MG63 (cell line): ENCODE measurements at regions not wholly inside any gene's neighbourhood (a gene's known extent, or its start where the extent isn't known, plus 50 kb on each side); places are given as distances from the start of the nearest gene placed in this dataset.

Experiments
- DNase-seq: peaks from one replicate; pipeline ENCODE4 v3.0.0-alpha.2; 2020
- H3K27me3 ChIP-seq: fragments of 250-450 bp; sonication (Bioruptor Pico); 2 replicates; pipeline ENCODE4 v1.5.1; 2020; ENCODE audit warnings: mild to moderate bottlenecking, moderate library complexity
- H3K36me3 ChIP-seq: fragments of 250-450 bp; sonication (Bioruptor Pico); 2 replicates; pipeline ENCODE4 v1.5.1; 2020; ENCODE audit warnings: mild to moderate bottlenecking, moderate library complexity
- H3K4me3 ChIP-seq: fragments of 250-450 bp; sonication (Bioruptor Pico); 2 replicates; pipeline ENCODE4 v1.5.1; 2020; ENCODE audit warnings: mild to moderate bottlenecking, moderate library complexity
- H3K9me3 ChIP-seq: fragments of 250-450 bp; sonication (Bioruptor Pico); 2 replicates; pipeline ENCODE4 v1.5.1; 2020; ENCODE audit warnings: mild to moderate bottlenecking, moderate library complexity

- Histone ChIP-seq H3K36me3 (no peaks in the 10 kb centered on the region), H3K4me3 (no peak overlapping the region), H3K27me3 (no peaks in the 10 kb centered on the region), H3K9me3 (peaks cover 13% of the 10 kb centered on the region)
- no peak for DNase-seq
Observed at GRCh38 chr5:33260098-33260497, 180.7 kb upstream of the TARS1 start.

- H3K36me3 ChIP-seq: no peaks in the 10 kb centered on the region
- H3K27me3 ChIP-seq: no peaks in the 10 kb centered on the region
- H3K9me3 ChIP-seq: peaks cover 13% of the 10 kb centered on the region
- no peak overlapping the region for H3K4me3 ChIP-seq
- DNase-seq: peak; percentile 1
Observed at GRCh38 chr5:33261305-33261704, 179.5 kb upstream of the TARS1 start.

GRCh38 chr5:33261747-33262146 is 179.0 kb upstream of the TARS1 start:
- H3K4me3 ChIP-seq: no peak overlapping the region
- DNase-seq: no peak
- no peaks in the 10 kb centered on the region for H3K27me3 ChIP-seq
- no peaks in the 10 kb centered on the region for H3K36me3 ChIP-seq
- H3K9me3 ChIP-seq: peaks cover 13% of the 10 kb centered on the region

GRCh38 chr5:33267801-33268200 is 173.0 kb upstream of the TARS1 start:
- Histone ChIP-seq H3K27me3 (no peaks in the 10 kb centered on the region), H3K36me3 (no peaks in the 10 kb centered on the region), H3K9me3 (peaks cover 8% of the 10 kb centered on the region), H3K4me3 (no peak overlapping the region)
- no peak for DNase-seq

GRCh38 chr5:33268374-33268773 is 172.4 kb upstream of the TARS1 start:
- no peaks in the 10 kb centered on the region for H3K27me3 ChIP-seq
- H3K4me3 ChIP-seq: no peak overlapping the region
- H3K9me3 ChIP-seq: peaks cover 8% of the 10 kb centered on the region; the same call in 1 of the 2 replicates
- no peak for DNase-seq
- no peaks in the 10 kb centered on the region for H3K36me3 ChIP-seq

GRCh38 chr5:33270671-33271070 is 170.1 kb upstream of the TARS1 start:
- Histone ChIP-seq H3K27me3 (no peaks in the 10 kb centered on the region), H3K9me3 (no peaks in the 10 kb centered on the region; the same call in 1 of the 2 replicates)

GRCh38 chr5:33271606-33272005 is 169.2 kb upstream of the TARS1 start:
- Histone ChIP-seq H3K4me3 (no peak overlapping the region), H3K36me3 (no peaks in the 10 kb centered on the region), H3K27me3 (no peaks in the 10 kb centered on the region), H3K9me3 (no peaks in the 10 kb centered on the region; the same call in 1 of the 2 replicates)
- no peak for DNase-seq

More at GRCh38 chr5:33270671-33271070, 170.1 kb upstream of the TARS1 start:
- Histone ChIP-seq H3K36me3 (no peaks in the 10 kb centered on the region), H3K4me3 (no peak overlapping the region)
- DNase-seq: no peak

- Histone ChIP-seq H3K4me3 (no peak overlapping the region), H3K9me3 (no peaks in the 10 kb centered on the region; the same call in 1 of the 2 replicates), H3K27me3 (no peaks in the 10 kb centered on the region), H3K36me3 (no peaks in the 10 kb centered on the region)
- DNase-seq: no peak
Observed at GRCh38 chr5:33272288-33272687, 168.5 kb upstream of the TARS1 start.

- no peak for DNase-seq
- H3K9me3 ChIP-seq: no peaks in the 10 kb centered on the region; the same call in 1 of the 2 replicates
- no peaks in the 10 kb centered on the region for H3K36me3 ChIP-seq
- H3K27me3 ChIP-seq: no peaks in the 10 kb centered on the region
- no peak overlapping the region for H3K4me3 ChIP-seq
Observed at GRCh38 chr5:33273985-33274384, 166.8 kb upstream of the TARS1 start.

GRCh38 chr5:33275391-33275790 is 165.4 kb upstream of the TARS1 start:
- no peak for DNase-seq
- Histone ChIP-seq H3K9me3 (no peaks in the 10 kb centered on the region; the same call in 1 of the 2 replicates), H3K4me3 (no peak overlapping the region), H3K27me3 (no peaks in the 10 kb centered on the region), H3K36me3 (no peaks in the 10 kb centered on the region)

- H3K4me3 ChIP-seq: no peak overlapping the region
- H3K9me3 ChIP-seq: no peaks in the 10 kb centered on the region; the same call in 1 of the 2 replicates
- no peaks in the 10 kb centered on the region for H3K27me3 ChIP-seq
- no peak for DNase-seq
- H3K36me3 ChIP-seq: no peaks in the 10 kb centered on the region
Observed at GRCh38 chr5:33275921-33276627, 164.7 kb upstream of the TARS1 start.

GRCh38 chr5:33276628-33276950 is 164.2 kb upstream of the TARS1 start:
- H3K4me3 ChIP-seq: no peak overlapping the region
- no peak for DNase-seq
- H3K9me3 ChIP-seq: no peaks in the 10 kb centered on the region; the same call in 1 of the 2 replicates
- no peaks in the 10 kb centered on the region for H3K36me3 ChIP-seq
- no peaks in the 10 kb centered on the region for H3K27me3 ChIP-seq

- Histone ChIP-seq H3K36me3 (no peaks in the 10 kb centered on the region), H3K27me3 (no peaks in the 10 kb centered on the region), H3K4me3 (no peak overlapping the region), H3K9me3 (no peaks in the 10 kb centered on the region; the same call in 1 of the 2 replicates)
- DNase-seq: no peak
Observed at GRCh38 chr5:33277061-33277650, 163.6 kb upstream of the TARS1 start.

GRCh38 chr5:33281431-33281843 is 159.3 kb upstream of the TARS1 start:
- DNase-seq: no peak
- Histone ChIP-seq H3K27me3 (no peaks in the 10 kb centered on the region), H3K36me3 (no peaks in the 10 kb centered on the region), H3K4me3 (no peak overlapping the region), H3K9me3 (no peaks in the 10 kb centered on the region; the same call in 1 of the 2 replicates)

GRCh38 chr5:33282157-33282556 is 158.6 kb upstream of the TARS1 start:
- Histone ChIP-seq H3K36me3 (no peaks in the 10 kb centered on the region), H3K4me3 (no peak overlapping the region), H3K27me3 (no peaks in the 10 kb centered on the region), H3K9me3 (no peaks in the 10 kb centered on the region; the same call in 1 of the 2 replicates)
- no peak for DNase-seq

GRCh38 chr5:33282696-33283095 is 158.1 kb upstream of the TARS1 start:
- Histone ChIP-seq H3K4me3 (no peak overlapping the region), H3K27me3 (no peaks in the 10 kb centered on the region), H3K9me3 (no peaks in the 10 kb centered on the region; the same call in 1 of the 2 replicates), H3K36me3 (no peaks in the 10 kb centered on the region)
- no peak for DNase-seq

- Histone ChIP-seq H3K27me3 (no peaks in the 10 kb centered on the region), H3K9me3 (no peaks in the 10 kb centered on the region; the same call in 1 of the 2 replicates), H3K36me3 (no peaks in the 10 kb centered on the region), H3K4me3 (no peak overlapping the region)
- DNase-seq: no peak
Observed at GRCh38 chr5:33283243-33283642, 157.5 kb upstream of the TARS1 start.

GRCh38 chr5:33284681-33285080 is 156.1 kb upstream of the TARS1 start:
- DNase-seq: no peak
- H3K36me3 ChIP-seq: no peaks in the 10 kb centered on the region
- no peaks in the 10 kb centered on the region for H3K9me3 ChIP-seq
- no peak overlapping the region for H3K4me3 ChIP-seq
- no peaks in the 10 kb centered on the region for H3K27me3 ChIP-seq
